Coronary artery (tissue), 2 donors: ENCODE measurements at regions not wholly inside any gene's neighbourhood (a gene's known extent, or its start where the extent isn't known, plus 50 kb on each side); places are given as distances from the start of the nearest gene placed in this dataset.

Source experiments
- DNase-seq: peaks from one replicate; pipeline ENCODE4 v3.0.0-alpha.2; 2017; ENCODE audit warnings: low spot score
- H3K27ac ChIP-seq, 2 donors: fragments of 200-600 bp; sonication (generic); one replicate each; pipeline ENCODE4 v1.5.1; 2016 to 2019
- H3K4me3 ChIP-seq: fragments of 200-600 bp; sonication (generic); 2 replicates; pipeline ENCODE4 v1.5.1; 2016; ENCODE audit warnings: mild to moderate bottlenecking, moderate library complexity
- CTCF ChIP-seq: fragments of 200-600 bp; sonication (generic); IDR thresholded peaks from one replicate; pipeline ENCODE4 v1.5.1; 2019; ENCODE audit warnings: antibody characterized with exemption

DNA sequence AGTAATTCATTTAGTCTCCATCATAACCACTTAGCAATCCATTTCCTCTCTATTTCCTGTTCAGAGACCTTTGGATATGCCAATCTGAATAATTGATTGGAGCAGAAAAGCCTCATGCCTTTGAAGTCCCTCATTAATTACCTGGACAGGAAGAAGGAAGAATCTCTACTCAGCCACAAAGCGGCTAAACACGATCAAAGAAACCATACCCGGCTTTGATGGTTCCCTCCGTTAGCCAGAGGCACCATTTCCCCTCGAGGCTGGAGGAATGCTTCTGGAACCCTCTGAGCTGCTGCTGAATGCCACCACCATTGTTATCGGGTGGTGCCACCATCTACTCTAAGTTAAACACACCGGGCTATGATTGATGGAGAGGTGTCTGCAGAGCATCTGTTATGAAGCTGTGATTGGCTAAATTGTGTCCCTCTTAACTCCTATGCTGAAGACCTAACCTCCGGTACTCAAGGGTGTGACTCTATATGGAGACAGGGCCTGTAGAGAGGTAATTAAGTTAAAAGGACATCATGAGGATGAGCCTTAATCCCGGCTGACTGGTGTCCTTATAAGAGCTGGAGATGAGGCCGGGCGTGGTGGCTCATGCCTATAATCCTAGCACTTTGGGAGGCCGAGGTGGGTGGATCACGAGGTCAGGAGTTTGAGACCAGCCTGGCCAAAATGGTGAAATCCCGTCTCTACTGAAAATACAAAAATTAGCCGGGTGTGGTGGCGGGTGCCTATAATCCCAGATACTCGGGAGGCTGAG is 168.6 kb downstream of the CTTN start:
- Histone ChIP-seq H3K27ac (no peak overlapping the region), H3K4me3 (no peak overlapping the region)
- no peak for TF ChIP-seq CTCF
- no peak for DNase-seq

- Histone ChIP-seq H3K27ac (peak overlapping the region in 1 of 2 donors; percentile 77), H3K4me3 (peak overlapping the region; percentile 70)
- no peak for DNase-seq
- TF ChIP-seq CTCF, result no peak
Measured at GRCh38 chr11:70567680-70568034, 169.3 kb downstream of the CTTN start.

GRCh38 chr11:70568035-70568813 is 169.9 kb downstream of the CTTN start:
- no peak for DNase-seq
- Histone ChIP-seq H3K27ac (peak overlapping the region; percentile 54 to 77), H3K4me3 (peak overlapping the region; percentile 70)
- TF ChIP-seq CTCF, result no peak

GRCh38 chr11:70568814-70569617 is 170.7 kb downstream of the CTTN start:
- TF ChIP-seq CTCF, result no peak
- peak overlapping the region; percentile 70 for H3K4me3 ChIP-seq
- DNase-seq, result no peak
- H3K27ac ChIP-seq, result peak overlapping the region in 1 of 2 donors; percentile 77

- Histone ChIP-seq H3K27ac (no peak overlapping the region), H3K4me3 (no peak overlapping the region)
- no peak for TF ChIP-seq CTCF
- no peak for DNase-seq
Measured at GRCh38 chr11:70569618-70569890, 171.2 kb downstream of the CTTN start.

DNA sequence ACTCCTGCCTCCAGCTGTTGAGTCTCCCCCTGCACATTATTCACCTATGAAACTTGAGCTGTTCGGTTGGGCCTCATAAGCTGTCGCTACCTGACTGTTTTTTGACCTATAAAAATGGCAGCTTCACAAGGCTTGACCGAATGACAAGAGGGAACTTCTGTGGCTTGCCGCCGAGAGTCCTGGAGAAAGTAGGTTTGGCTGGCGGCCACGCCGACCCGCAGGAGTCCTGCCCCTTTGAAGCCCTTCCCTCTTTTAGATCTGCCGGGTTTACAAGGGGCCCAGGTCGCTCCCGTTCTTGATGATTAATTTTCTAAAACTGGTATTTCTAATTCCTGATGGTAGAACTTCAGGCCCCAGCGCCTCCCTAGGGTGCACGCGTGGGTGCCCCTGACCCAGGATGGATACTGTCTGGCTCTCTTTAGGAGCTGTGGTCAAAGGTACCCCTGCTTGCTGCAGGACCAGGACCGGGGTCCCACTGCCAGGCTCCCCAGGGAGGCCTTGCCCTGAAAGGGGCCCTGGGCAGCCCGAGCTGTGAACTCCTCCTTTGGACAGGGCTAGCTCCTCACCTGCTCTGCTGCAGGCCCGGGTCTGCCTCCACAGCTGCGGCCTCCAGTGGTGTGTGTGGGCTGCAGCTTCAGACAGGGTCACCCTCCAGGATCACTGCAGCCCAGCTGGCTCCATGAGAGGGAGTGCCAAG is 171.8 kb downstream of the CTTN start:
- H3K27ac ChIP-seq, result no peak overlapping the region
- no peak for TF ChIP-seq CTCF
- no peak for DNase-seq
- H3K4me3 ChIP-seq, result no peak overlapping the region
